Neuronal stem cell (in vitro differentiated cells): ENCODE measurements at regions not wholly inside any gene's neighbourhood (a gene's known extent, or its start where the extent isn't known, plus 50 kb on each side); places are given as distances from the start of the nearest gene placed in this dataset.

ENCODE experiments used
- DNase-seq: peaks from one replicate; pipeline ENCODE4 v3.0.0-alpha.2; 2013; ENCODE audit warnings: low spot score
- H2AFZ ChIP-seq: one replicate; pipeline ENCODE4 v1.6.1; 2013; ENCODE audit warnings: mild to moderate bottlenecking, low read length, inconsistent platforms
- H2AK5ac ChIP-seq: 2 replicates; pipeline ENCODE4 v1.6.1; 2013; ENCODE audit warnings: low read depth, mild to moderate bottlenecking, inconsistent platforms, low read length, moderate library complexity, mixed read lengths
- H2BK120ac ChIP-seq: 2 replicates; pipeline ENCODE4 v1.6.1; 2013; ENCODE audit warnings: low read depth, mild to moderate bottlenecking, inconsistent platforms, low read length, moderate library complexity, mixed read lengths
- H2BK12ac ChIP-seq: one replicate; pipeline ENCODE4 v1.6.1; 2013; ENCODE audit warnings: low read length, inconsistent platforms
- H2BK15ac ChIP-seq: 2 replicates; pipeline ENCODE4 v1.6.1; 2013; ENCODE audit warnings: mild to moderate bottlenecking, low read length, inconsistent platforms, mixed read lengths
- H2BK5ac ChIP-seq: one replicate; pipeline ENCODE4 v1.6.1; 2013; ENCODE audit warnings: inconsistent platforms, mild to moderate bottlenecking, low read length, moderate library complexity
- H3K14ac ChIP-seq: one replicate; pipeline ENCODE4 v1.6.1; 2013; ENCODE audit warnings: low read length, inconsistent platforms
- H3K18ac ChIP-seq: 2 replicates; pipeline ENCODE4 v1.6.1; 2013; ENCODE audit warnings: low read length, inconsistent platforms
- H3K23ac ChIP-seq: 2 replicates; pipeline ENCODE4 v1.6.1; 2013; ENCODE audit warnings: low read depth, mild to moderate bottlenecking, mixed read lengths, low read length, inconsistent platforms; ENCODE audit not compliant: poor library complexity
- H3K27ac ChIP-seq: replicated peaks from 3 replicates; pipeline ENCODE4 v1.5.1; 2013; ENCODE audit warnings: low read length, inconsistent platforms
- H3K27me3 ChIP-seq, 3 experiments: 2 replicates each; pipeline ENCODE4 v1.6.1; 2013; ENCODE audit warnings: low read length in 3 of 3, mild to moderate bottlenecking in 2 of 3, inconsistent platforms in 1 of 3, low read depth in 1 of 3, mixed read lengths in 1 of 3, moderate library complexity in 1 of 3; ENCODE audit not compliant: control insufficient read depth in 3 of 3, insufficient read depth in 3 of 3
- H3K36me3 ChIP-seq, 2 donors: replicated peaks in 1 of 2; 2 replicates each; pipeline ENCODE4 v1.6.1; 2013; ENCODE audit warnings: low read length in 2 of 2; ENCODE audit not compliant: control insufficient read depth in 2 of 2, insufficient read depth in 2 of 2
- H3K4ac ChIP-seq: 2 replicates; pipeline ENCODE4 v1.6.1; 2013; ENCODE audit warnings: inconsistent platforms, mild to moderate bottlenecking, low read length, moderate library complexity
- H3K4me1 ChIP-seq, 2 donors: 1 replicate in 1 of 2; 2 replicates in 1 of 2; pipeline ENCODE4 v1.6.1; 2013; ENCODE audit warnings: low read length in 2 of 2, low read depth in 1 of 2; ENCODE audit not compliant: control insufficient read depth in 2 of 2, insufficient read depth in 1 of 2
- H3K4me2 ChIP-seq: one replicate; pipeline ENCODE4 v1.6.1; 2013; ENCODE audit warnings: mild to moderate bottlenecking, low read length, inconsistent platforms; ENCODE audit not compliant: insufficient read depth, poor library complexity, severe bottlenecking
- H3K4me3 ChIP-seq, 2 donors: 2 replicates each; pipeline ENCODE4 v1.5.1; 2013; ENCODE audit warnings: low read length in 2 of 2, mild to moderate bottlenecking in 2 of 2, inconsistent platforms in 1 of 2, moderate library complexity in 1 of 2
- H3K79me1 ChIP-seq: one replicate; pipeline ENCODE4 v1.6.1; 2013; ENCODE audit warnings: low read depth, mild to moderate bottlenecking, inconsistent platforms, low read length, moderate library complexity
- H3K9ac ChIP-seq: one replicate; pipeline ENCODE4 v1.6.1; 2013; ENCODE audit warnings: mild to moderate bottlenecking, low read depth, low read length, inconsistent platforms; ENCODE audit not compliant: poor library complexity
- H3K9me3 ChIP-seq, 2 donors: replicated peaks in 1 of 2; 2 replicates each; pipeline versions ENCODE3 to v1.6.1; 2013; ENCODE audit warnings: low read length in 2 of 2, mild to moderate bottlenecking in 2 of 2, inconsistent platforms in 1 of 2, low read depth in 1 of 2, mixed read lengths in 1 of 2, moderate library complexity in 1 of 2; ENCODE audit not compliant: control insufficient read depth in 2 of 2, insufficient read depth in 1 of 2
- H4K8ac ChIP-seq: one replicate; pipeline ENCODE4 v1.6.1; 2013; ENCODE audit warnings: low read depth, mild to moderate bottlenecking, inconsistent platforms, low read length, moderate library complexity
- H4K91ac ChIP-seq: one replicate; pipeline ENCODE4 v1.6.1; 2013; ENCODE audit warnings: low read length, low read depth, mild to moderate bottlenecking, inconsistent platforms; ENCODE audit not compliant: poor library complexity
- WGBS, 2 donors: extraction: QIAGEN DNeasy Blood & Tissue Kit; methylation state at CpG; one replicate each; pipeline ENCODE4 v1.1.7; 2013; ENCODE audit warnings: missing lambda C conversion rate in 2 of 2, mixed read lengths in 1 of 2; ENCODE audit not compliant: insufficient read length in 2 of 2, insufficient replicate concordance in 1 of 2; ENCODE audit errors: extremely low coverage in 2 of 2; 5-methylcytosine and 5-hydroxymethylcytosine counted together

GRCh38 chr20:16944745-16945144 lies 196.6 kb downstream of the OTOR start:
- Histone ChIP-seq H2BK15ac (no peak overlapping the region), H3K14ac (no peak overlapping the region), H3K4me3 (no peak overlapping the region), H3K4me2 (no peak overlapping the region), H3K36me3 (no peaks in the 10 kb centered on the region), H2AK5ac (no peak overlapping the region), H2BK5ac (no peak overlapping the region), H3K9ac (no peak overlapping the region), H3K18ac (no peak overlapping the region), H3K9me3 (peaks cover 0 to 5% of the 10 kb centered on the region in 2 donors), H3K27ac (peak overlapping the region; percentile 5), H2AFZ (peak overlapping the region; percentile 17), H3K4ac (no peak overlapping the region), H4K8ac (no peak overlapping the region), H3K27me3 (peaks cover 0 to 15% (median 0%) of the 10 kb centered on the region in 3 experiments), H2BK12ac (no peak overlapping the region), H3K4me1 (peaks cover 3 to 6% of the 10 kb centered on the region in 2 donors), H3K23ac (no peak overlapping the region), H3K79me1 (no peaks in the 10 kb centered on the region), H4K91ac (no peak overlapping the region), H2BK120ac (no peak overlapping the region)
- WGBS, 2 donors = no CpG with 5 or more reads among the region's 2 CpGs
- DNase-seq = peak; percentile 43

- Histone ChIP-seq H3K4me1 (peaks cover 3 to 6% of the 10 kb centered on the region in 2 donors), H3K27me3 (peaks cover 0 to 19% (median 0%) of the 10 kb centered on the region in 3 experiments), H2BK5ac (no peak overlapping the region), H3K4me3 (no peak overlapping the region), H3K36me3 (no peaks in the 10 kb centered on the region), H4K91ac (no peak overlapping the region), H3K4ac (no peak overlapping the region), H2BK12ac (no peak overlapping the region), H2AFZ (no peak overlapping the region), H2BK15ac (no peak overlapping the region), H3K14ac (no peak overlapping the region), H3K23ac (no peak overlapping the region), H2BK120ac (no peak overlapping the region), H3K4me2 (no peak overlapping the region), H3K79me1 (no peaks in the 10 kb centered on the region), H3K9me3 (peaks cover 0 to 7% of the 10 kb centered on the region in 2 donors), H4K8ac (no peak overlapping the region), H3K18ac (no peak overlapping the region), H3K27ac (no peak overlapping the region), H2AK5ac (no peak overlapping the region), H3K9ac (no peak overlapping the region)
- no peak for DNase-seq
Measured at GRCh38 chr20:16945619-16946018, 197.5 kb downstream of the OTOR start.

GRCh38 chr20:16946097-16946496 lies 197.9 kb downstream of the OTOR start:
- no peak overlapping the region for H4K8ac ChIP-seq
- no peak for DNase-seq
- H3K23ac ChIP-seq = no peak overlapping the region
- no peak overlapping the region for H3K4ac ChIP-seq
- H2BK120ac ChIP-seq = no peak overlapping the region
- H2BK15ac ChIP-seq = no peak overlapping the region
- no peak overlapping the region for H3K9ac ChIP-seq
- H3K79me1 ChIP-seq = no peaks in the 10 kb centered on the region
- H2BK12ac ChIP-seq = no peak overlapping the region
- H4K91ac ChIP-seq = no peak overlapping the region
- H3K4me3 ChIP-seq = no peak overlapping the region
- H2AFZ ChIP-seq = no peak overlapping the region
- H3K4me2 ChIP-seq = no peak overlapping the region
- peaks cover 0 to 22% (median 0%) of the 10 kb centered on the region in 3 experiments for H3K27me3 ChIP-seq
- no peaks in the 10 kb centered on the region for H3K36me3 ChIP-seq
- no peak overlapping the region for H2AK5ac ChIP-seq
- no peak overlapping the region for H3K18ac ChIP-seq
- no peak overlapping the region for H3K14ac ChIP-seq
- no CpG with 5 or more reads among the region's 2 CpGs for WGBS, 2 donors
- H3K27ac ChIP-seq = no peak overlapping the region
- no peak overlapping the region for H2BK5ac ChIP-seq
- peaks cover 3 to 6% of the 10 kb centered on the region in 2 donors for H3K4me1 ChIP-seq
- peaks cover 0 to 7% of the 10 kb centered on the region in 2 donors for H3K9me3 ChIP-seq

GRCh38 chr20:16947479-16947878 lies 199.3 kb downstream of the OTOR start:
- Histone ChIP-seq H3K27ac (no peak overlapping the region), H2AK5ac (no peak overlapping the region), H3K4me1 (peaks cover 3 to 5% of the 10 kb centered on the region in 2 donors), H3K9ac (no peak overlapping the region), H2AFZ (no peak overlapping the region), H3K79me1 (no peaks in the 10 kb centered on the region), H2BK15ac (no peak overlapping the region), H3K4me2 (no peak overlapping the region), H2BK12ac (no peak overlapping the region), H3K4ac (no peak overlapping the region), H3K36me3 (no peaks in the 10 kb centered on the region), H2BK120ac (no peak overlapping the region), H3K4me3 (no peak overlapping the region), H4K91ac (no peak overlapping the region), H3K18ac (no peak overlapping the region), H3K14ac (no peak overlapping the region), H3K27me3 (peaks cover 0 to 22% (median 0%) of the 10 kb centered on the region in 3 experiments), H3K9me3 (peaks cover 0 to 7% of the 10 kb centered on the region in 2 donors), H3K23ac (no peak overlapping the region), H4K8ac (no peak overlapping the region), H2BK5ac (no peak overlapping the region)
- DNase-seq = no peak
- no CpG with 5 or more reads among the region's 2 CpGs for WGBS, 2 donors
